ENCODE measurements at regions not wholly inside any gene's neighbourhood (a gene's known extent, or its start where the extent isn't known, plus 50 kb on each side); places are given as distances from the start of the nearest gene placed in this dataset.

DNA sequence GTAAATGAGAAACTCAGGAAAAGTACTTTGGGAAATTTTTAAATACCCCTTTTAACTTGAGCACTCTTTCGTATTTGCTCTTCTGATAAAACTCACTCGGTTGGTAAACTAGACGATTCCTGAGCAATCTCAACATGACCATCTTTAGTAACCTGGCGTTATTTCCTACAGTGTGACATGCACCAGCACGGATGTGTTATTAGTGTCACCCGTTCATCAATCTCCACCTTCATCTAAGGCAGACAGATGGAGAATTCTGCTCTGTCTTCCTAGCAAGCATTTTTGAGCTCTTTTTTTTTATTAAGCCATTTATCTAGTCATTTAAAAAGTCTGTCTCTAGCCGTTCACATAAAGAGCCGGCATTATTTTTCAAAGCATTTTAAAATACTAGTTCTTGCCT is 155.2 kb downstream of the DISP1 start:
- Histone ChIP-seq H4K91ac (ENCODE audit: insufficient read depth, low read depth, low read length) (no peak overlapping the region), H3K9me3 (ENCODE audit: control insufficient read depth, insufficient read depth, low read length) (no peaks in the 10 kb centered on the region), H4K5ac (ENCODE audit: low read depth, low read length) (no peak overlapping the region), H3K4me3 (ENCODE audit: insufficient read depth, low read depth, low read length) (no peak overlapping the region), H3K27ac (ENCODE audit: insufficient read depth, low read length) (no peak overlapping the region), H3K4ac (ENCODE audit: low read depth, low read length) (no peak overlapping the region), H3K27me3 (ENCODE audit: control insufficient read depth, insufficient read depth, low read length) (no peaks in the 10 kb centered on the region), H3K18ac (ENCODE audit: low read depth, low read length) (no peak overlapping the region), H3K9ac (ENCODE audit: low read depth, low read length) (no peak overlapping the region), H2BK20ac (ENCODE audit: low read depth, low read length) (no peak overlapping the region), H3K56ac (ENCODE audit: extremely low read depth, insufficient read depth, low read length) (no peak overlapping the region), H3K79me1 (ENCODE audit: low read depth in 1 of 2, low read length in 2 of 2) (no peaks in the 10 kb centered on the region), H4K20me1 (ENCODE audit: insufficient read depth, low read length) (no peaks in the 10 kb centered on the region), H2BK5ac (ENCODE audit: low read depth, low read length, poor library complexity, severe bottlenecking) (no peak overlapping the region), H3K4me2 (ENCODE audit: low read depth, low read length) (no peak overlapping the region), H2AK5ac (ENCODE audit: low read depth, low read length) (no peak overlapping the region), H3K9me1 (ENCODE audit: insufficient read depth, low read length) (no peaks in the 10 kb centered on the region), H3K36me3 (ENCODE audit: control insufficient read depth, insufficient read depth, low read length) (no peaks in the 10 kb centered on the region), H4K8ac (ENCODE audit: low read depth in 2 of 2, low read length in 2 of 2) (no peak overlapping the region), H2AFZ (replicated peaks; ENCODE audit: low read length, poor library complexity) (no peak overlapping the region), H2BK120ac (ENCODE audit: low read depth, low read length) (no peak overlapping the region), H3K14ac (replicated peaks; ENCODE audit: low read depth, low read length) (no peak overlapping the region), H2BK15ac (ENCODE audit: low read depth, low read length) (no peak overlapping the region), H3K4me1 (ENCODE audit: control insufficient read depth, insufficient read depth, low read length) (peaks cover 3% of the 10 kb centered on the region; the same call in 1 of the 2 replicates), H2AK9ac (replicated peaks; ENCODE audit: low read depth, low read length, poor library complexity) (no peak overlapping the region), H3K23ac (ENCODE audit: low read depth, low read length) (no peak overlapping the region)
- BruUV-seq (replicated peaks): no TSS peak
- no peak for TF ChIP-seq MAFK (IDR thresholded peaks at IDR 0.05; ENCODE audit: low read depth, low read length)
- no peak for TF ChIP-seq RFX5 (IDR thresholded peaks at IDR 0.05; ENCODE audit: low read depth, low read length)
- TF ChIP-seq, protein P1, sequence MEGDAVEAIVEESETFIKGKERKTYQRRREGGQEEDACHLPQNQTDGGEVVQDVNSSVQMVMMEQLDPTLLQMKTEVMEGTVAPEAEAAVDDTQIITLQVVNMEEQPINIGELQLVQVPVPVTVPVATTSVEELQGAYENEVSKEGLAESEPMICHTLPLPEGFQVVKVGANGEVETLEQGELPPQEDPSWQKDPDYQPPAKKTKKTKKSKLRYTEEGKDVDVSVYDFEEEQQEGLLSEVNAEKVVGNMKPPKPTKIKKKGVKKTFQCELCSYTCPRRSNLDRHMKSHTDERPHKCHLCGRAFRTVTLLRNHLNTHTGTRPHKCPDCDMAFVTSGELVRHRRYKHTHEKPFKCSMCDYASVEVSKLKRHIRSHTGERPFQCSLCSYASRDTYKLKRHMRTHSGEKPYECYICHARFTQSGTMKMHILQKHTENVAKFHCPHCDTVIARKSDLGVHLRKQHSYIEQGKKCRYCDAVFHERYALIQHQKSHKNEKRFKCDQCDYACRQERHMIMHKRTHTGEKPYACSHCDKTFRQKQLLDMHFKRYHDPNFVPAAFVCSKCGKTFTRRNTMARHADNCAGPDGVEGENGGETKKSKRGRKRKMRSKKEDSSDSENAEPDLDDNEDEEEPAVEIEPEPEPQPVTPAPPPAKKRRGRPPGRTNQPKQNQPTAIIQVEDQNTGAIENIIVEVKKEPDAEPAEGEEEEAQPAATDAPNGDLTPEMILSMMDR (conservative IDR thresholded peaks at IDR 0.05; ENCODE audit: low read depth, low read length): no peak
- no peak for TF ChIP-seq FOS (IDR thresholded peaks at IDR 0.05; ENCODE audit: low read depth, low read length)
- no peak for TF ChIP-seq BHLHE40 (IDR thresholded peaks at IDR 0.05; ENCODE audit: low read depth, low read length)
- no peak for TF ChIP-seq POLR2A (IDR thresholded peaks at IDR 0.05; ENCODE audit: low read depth, low read length)
- TF ChIP-seq, protein P2, sequence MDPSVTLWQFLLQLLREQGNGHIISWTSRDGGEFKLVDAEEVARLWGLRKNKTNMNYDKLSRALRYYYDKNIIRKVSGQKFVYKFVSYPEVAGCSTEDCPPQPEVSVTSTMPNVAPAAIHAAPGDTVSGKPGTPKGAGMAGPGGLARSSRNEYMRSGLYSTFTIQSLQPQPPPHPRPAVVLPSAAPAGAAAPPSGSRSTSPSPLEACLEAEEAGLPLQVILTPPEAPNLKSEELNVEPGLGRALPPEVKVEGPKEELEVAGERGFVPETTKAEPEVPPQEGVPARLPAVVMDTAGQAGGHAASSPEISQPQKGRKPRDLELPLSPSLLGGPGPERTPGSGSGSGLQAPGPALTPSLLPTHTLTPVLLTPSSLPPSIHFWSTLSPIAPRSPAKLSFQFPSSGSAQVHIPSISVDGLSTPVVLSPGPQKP (IDR thresholded peaks at IDR 0.05; ENCODE audit: borderline replicate concordance, low read depth, low read length): no peak
- intact Hi-C loops (cut with micrococcal nuclease) (no loop called here), dilution Hi-C loops (cut with HindIII; ENCODE audit: low sequenced_read_pairs, unreplicated experiment) (no loop called here), in situ Hi-C loops (cut with MboI; ENCODE audit: low sequenced_read_pairs) (no loop called here)
- ChIA-PET CTCF (interaction anchor here (0.6 kb wide), 1 partner anchor 39 kb away, joined by 3 read pairs; no protein-coding TSS in a partner anchor), POLR2A (ENCODE audit: unreplicated experiment) (no interaction called here)
- DNase-seq (no peak), ATAC-seq (ENCODE audit: low read depth) (no peak)
- 70% methylated on average over 5 of the region's 8 CpGs; no CpG with 5 or more reads in 1 of the 2 experiments for WGBS, 2 experiments (ENCODE audit: extremely low coverage in 2 of 2, insufficient read length in 1 of 2)
